Stimulated activated CD8-positive, alpha-beta memory T cell treated with anti-CD3 and anti-CD28 coated beads, Interleukin-15, amount 100 ng/mL, for 4 hours (primary cell): ENCODE measurements at regions not wholly inside any gene's neighbourhood (a gene's known extent, or its start where the extent isn't known, plus 50 kb on each side); places are given as distances from the start of the nearest gene placed in this dataset.
A peak's percentile ranks its signal among the peaks of the same experiment; 100 is the strongest.

Experiments used
- DNase-seq, 2 donors: peaks; one replicate each; pipeline ENCODE4 v3.0.0-alpha.2; 2020; ENCODE audit warnings: low read depth in 2 of 2

- no peak for DNase-seq
Observed at GRCh38 chr6:168909288-168909687, 344.4 kb downstream of the THBS2 start.

GRCh38 chr6:168908887-168909286 lies 344.8 kb downstream of the THBS2 start:
- DNase-seq: no peak

- no peak for DNase-seq
Observed at GRCh38 chr6:168908166-168908565, 345.5 kb downstream of the THBS2 start.

GRCh38 chr6:168906391-168906790 lies 347.3 kb downstream of the THBS2 start:
- DNase-seq: no peak

- DNase-seq: no peak
Observed at GRCh38 chr6:168905451-168906090, 348.1 kb downstream of the THBS2 start.

- no peak for DNase-seq
Observed at GRCh38 chr6:168903613-168904345, 349.9 kb downstream of the THBS2 start.

GRCh38 chr6:168902075-168902474 lies 351.6 kb downstream of the THBS2 start:
- no peak for DNase-seq

- no peak for DNase-seq
Observed at GRCh38 chr6:168901076-168901475, 352.6 kb downstream of the THBS2 start.

- DNase-seq: no peak
Observed at GRCh38 chr6:168896321-168896720, 357.3 kb downstream of the THBS2 start.

- DNase-seq: peak; percentile 35 to 42
Observed at GRCh38 chr6:168895102-168895812, 358.4 kb downstream of the THBS2 start.

- DNase-seq: no peak
Observed at GRCh38 chr6:168892031-168892430, 361.6 kb downstream of the THBS2 start.

- DNase-seq: no peak
Observed at GRCh38 chr6:168890981-168891365, 362.7 kb downstream of the THBS2 start.

GRCh38 chr6:168890306-168890980 lies 363.2 kb downstream of the THBS2 start:
- no peak for DNase-seq

- DNase-seq: no peak
Observed at GRCh38 chr6:168888786-168889345, 364.8 kb downstream of the THBS2 start.

GRCh38 chr6:168888102-168888501 lies 365.5 kb downstream of the THBS2 start:
- no peak for DNase-seq

- DNase-seq: no peak
Observed at GRCh38 chr6:168887621-168888020, 366.0 kb downstream of the THBS2 start.

- DNase-seq: no peak
Observed at GRCh38 chr6:168886964-168887363, 366.7 kb downstream of the THBS2 start.

- DNase-seq: no peak
Observed at GRCh38 chr6:168885751-168886742, 367.6 kb downstream of the THBS2 start.

GRCh38 chr6:168885196-168885595 lies 368.4 kb downstream of the THBS2 start:
- no peak for DNase-seq

- peak; percentile 32 to 50 for DNase-seq
Observed at GRCh38 chr6:168884646-168885086, 369.0 kb downstream of the THBS2 start.
